ENCODE measurements at regions not wholly inside any gene's neighbourhood (a gene's known extent, or its start where the extent isn't known, plus 50 kb on each side); places are given as distances from the start of the nearest gene placed in this dataset.
"Not testable (repeated sequence)": the region's sequence is repeated elsewhere in the genome, so short reads cannot be mapped to it uniquely, and the experiment has no call there.

- Histone ChIP-seq H3K36me3 (ENCODE audit: control insufficient read depth in 1 of 2, insufficient read depth in 2 of 2, low read length in 2 of 2) (no peaks in the 10 kb centered on the region), H3K79me2 (ENCODE audit: insufficient read depth, low read length) (no peaks in the 10 kb centered on the region), H4K20me1 (ENCODE audit: insufficient read depth) (no peaks in the 10 kb centered on the region), H3K9me3 (ENCODE audit: control insufficient read depth in 1 of 2, insufficient read depth in 1 of 2, low read depth in 1 of 2, low read length in 2 of 2) (no peaks in the 10 kb centered on the region), H3K9me2 (ENCODE audit: insufficient read depth) (no peaks in the 10 kb centered on the region), H2AFZ (ENCODE audit: low read depth, low read length, poor library complexity, severe bottlenecking) (peak overlapping the region; percentile 68), H3K4me2 (ENCODE audit: low read length) (no peak overlapping the region), H3K27me3 (ENCODE audit: insufficient read depth, low read length) (no peaks in the 10 kb centered on the region), H3K27ac (ENCODE audit: low read depth, low read length) (no peak overlapping the region), H3K9ac (ENCODE audit: low read length) (no peak overlapping the region), H3K4me1 (ENCODE audit: control insufficient read depth in 1 of 2, insufficient read depth in 2 of 2, low read length in 2 of 2) (no peaks in the 10 kb centered on the region), H3K4me3 (replicated peaks in 1 of 2; ENCODE audit: low read depth in 1 of 2, low read length in 2 of 2) (no peak overlapping the region)
- ChIA-PET CTCF (interaction anchor here (0.6 kb wide), 1 partner anchor 91 kb away, joined by 3 read pairs; no protein-coding TSS in a partner anchor), RAD21 (ENCODE audit: low non-redundant PET in 1 of 2, low total read pairs in 2 of 2, uncharacterized antibody in 2 of 2, unreplicated experiment in 2 of 2) (interaction anchor here in 1 of 2 experiments (0.7 kb wide), 1 partner anchor 161 kb away, joined by 5 read pairs; no protein-coding TSS in a partner anchor), POLR2A (no interaction called here)
- intact Hi-C loops (cut with micrococcal nuclease) = no loop called here
- ATAC-seq (no peak; the same call in 1 of the 2 replicates), DNase-seq (ENCODE audit: low read depth, low spot score) (no peak)
- BruUV-seq (replicated peaks) = no TSS peak
- no peak for TF ChIP-seq JUND (IDR thresholded peaks at IDR 0.05)
- TF ChIP-seq SP1 (IDR thresholded peaks at IDR 0.05; ENCODE audit: low read depth) = no peak
- TF ChIP-seq SRF (IDR thresholded peaks at IDR 0.05; ENCODE audit: low read depth) = no peak
- TF ChIP-seq YY1 (IDR thresholded peaks at IDR 0.05; ENCODE audit: extremely low read depth, insufficient replicate concordance, low read depth, low read length) = no peak
- no peak for TF ChIP-seq CTCF (IDR thresholded peaks at IDR 0.05 in 2 of 3, conservative IDR thresholded peaks at IDR 0.05 in 1 of 3; ENCODE audit: borderline replicate concordance in 1 of 3, insufficient read depth in 1 of 3, low read depth in 2 of 3, low read length in 2 of 3)
- TF ChIP-seq CBX3 (IDR thresholded peaks at IDR 0.05; ENCODE audit: low read depth) = no peak
- TF ChIP-seq FOSL1 (IDR thresholded peaks at IDR 0.05; ENCODE audit: low read depth) = no peak
- no peak for TF ChIP-seq POLR2A (IDR thresholded peaks at IDR 0.05; ENCODE audit: borderline replicate concordance, extremely low read depth, insufficient read depth, insufficient read length)
Measured at GRCh38 chr2:195092341-195092740, 564.7 kb upstream of the SLC39A10 start.

- H4K20me1 ChIP-seq (ENCODE audit: insufficient read depth); H3K4me1 ChIP-seq (ENCODE audit: control insufficient read depth in 1 of 2, insufficient read depth in 2 of 2, low read length in 2 of 2); H3K9ac ChIP-seq (ENCODE audit: low read length); DNase-seq (ENCODE audit: low read depth, low spot score); H2AFZ ChIP-seq (ENCODE audit: low read depth, low read length, poor library complexity, severe bottlenecking); POLR2A ChIA-PET; H3K27me3 ChIP-seq (ENCODE audit: insufficient read depth, low read length); CTCF ChIA-PET; H3K27ac ChIP-seq (ENCODE audit: low read depth, low read length); H3K79me2 ChIP-seq (ENCODE audit: insufficient read depth, low read length); BruUV-seq (replicated peaks); ATAC-seq; H3K4me2 ChIP-seq (ENCODE audit: low read length); RAD21 ChIA-PET (ENCODE audit: low non-redundant PET in 1 of 2, low total read pairs in 2 of 2, uncharacterized antibody in 2 of 2, unreplicated experiment in 2 of 2); intact Hi-C loops (cut with micrococcal nuclease); H3K9me3 ChIP-seq (ENCODE audit: control insufficient read depth in 1 of 2, insufficient read depth in 1 of 2, low read depth in 1 of 2, low read length in 2 of 2); H3K36me3 ChIP-seq (ENCODE audit: control insufficient read depth in 1 of 2, insufficient read depth in 2 of 2, low read length in 2 of 2); H3K4me3 ChIP-seq (replicated peaks in 1 of 2; ENCODE audit: low read depth in 1 of 2, low read length in 2 of 2); H3K9me2 ChIP-seq (ENCODE audit: insufficient read depth): not testable (repeated sequence)
Measured at GRCh38 chr2:195072806-195073205, 584.2 kb upstream of the SLC39A10 start.

Measured in HCT116 (cell line).